ENCODE measurements at regions not wholly inside any gene's neighbourhood (a gene's known extent, or its start where the extent isn't known, plus 50 kb on each side); places are given as distances from the start of the nearest gene placed in this dataset.

GRCh38 chr15:66981771-66982170 is 83.6 kb upstream of the SMAD3 start:
- no peak for TF ChIP-seq CTCF (IDR thresholded peaks at IDR 0.05; ENCODE audit: low read depth, low read length)
- DNase-seq (ENCODE audit: low read depth, low spot score) = no peak
- H3K4me3 ChIP-seq (ENCODE audit: low read depth, low read length) = no peak overlapping the region
- in situ Hi-C loops (cut with HindIII; ENCODE audit: low sequenced_read_pairs) = no loop called here

GRCh38 chr15:66982250-66982649 is 83.2 kb upstream of the SMAD3 start:
- H3K4me3 ChIP-seq (ENCODE audit: low read depth, low read length) = no peak overlapping the region
- DNase-seq (ENCODE audit: low read depth, low spot score) = no peak
- in situ Hi-C loops (cut with HindIII; ENCODE audit: low sequenced_read_pairs) = no loop called here
- no peak for TF ChIP-seq CTCF (IDR thresholded peaks at IDR 0.05; ENCODE audit: low read depth, low read length)

GRCh38 chr15:66982816-66983215 is 82.6 kb upstream of the SMAD3 start:
- in situ Hi-C loops (cut with HindIII; ENCODE audit: low sequenced_read_pairs) = no loop called here
- no peak for TF ChIP-seq CTCF (IDR thresholded peaks at IDR 0.05; ENCODE audit: low read depth, low read length)

GRCh38 chr15:66985653-66986052 is 79.7 kb upstream of the SMAD3 start:
- DNase-seq (ENCODE audit: low read depth, low spot score) = no peak
- TF ChIP-seq CTCF (IDR thresholded peaks at IDR 0.05; ENCODE audit: low read depth, low read length) = no peak
- in situ Hi-C loops (cut with HindIII; ENCODE audit: low sequenced_read_pairs) = no loop called here
- H3K4me3 ChIP-seq (ENCODE audit: low read depth, low read length) = no peak overlapping the region

More at GRCh38 chr15:66982816-66983215, 82.6 kb upstream of the SMAD3 start:
- no peak overlapping the region for H3K4me3 ChIP-seq (ENCODE audit: low read depth, low read length)
- DNase-seq (ENCODE audit: low read depth, low spot score) = no peak

- no peak for DNase-seq (ENCODE audit: low read depth, low spot score)
- TF ChIP-seq CTCF (IDR thresholded peaks at IDR 0.05; ENCODE audit: low read depth, low read length) = no peak
- in situ Hi-C loops (cut with HindIII; ENCODE audit: low sequenced_read_pairs) = no loop called here
These were observed 78.5 kb upstream of the SMAD3 start for GRCh38 chr15:66986951-66987350.

GRCh38 chr15:66993090-66993489 is 72.3 kb upstream of the SMAD3 start:
- TF ChIP-seq CTCF (IDR thresholded peaks at IDR 0.05; ENCODE audit: low read depth, low read length) = no peak
- in situ Hi-C loops (cut with HindIII; ENCODE audit: low sequenced_read_pairs) = no loop called here
- no peak overlapping the region for H3K4me3 ChIP-seq (ENCODE audit: low read depth, low read length)
- no peak for DNase-seq (ENCODE audit: low read depth, low spot score)

More at GRCh38 chr15:66986951-66987350, 78.5 kb upstream of the SMAD3 start:
- H3K4me3 ChIP-seq (ENCODE audit: low read depth, low read length) = no peak overlapping the region

Measured in astrocyte of the spinal cord (primary cell).